Neural cell (in vitro differentiated cells): ENCODE measurements at regions not wholly inside any gene's neighbourhood (a gene's known extent, or its start where the extent isn't known, plus 50 kb on each side); places are given as distances from the start of the nearest gene placed in this dataset.

Experiments used
- EP300 ChIP-seq: fragments of 450-650 bp; conservative IDR thresholded peaks from 2 replicates; pipeline ENCODE4 v1.6.1; 2014; ENCODE audit warnings: antibody characterized with exemption, mild to moderate bottlenecking, moderate library complexity; ENCODE audit not compliant: poor library complexity, severe bottlenecking
- POLR2AphosphoS5 ChIP-seq: IDR thresholded peaks from 2 replicates; pipeline ENCODE4 v1.6.1; 2012
- TF ChIP-seq, protein P1 (sequence below): fragments of 450-650 bp; IDR thresholded peaks from 2 replicates; pipeline ENCODE4 v1.5.1; 2014; ENCODE audit warnings: antibody characterized with exemption, mild to moderate bottlenecking, moderate library complexity; ENCODE audit not compliant: poor library complexity, severe bottlenecking

DNA sequence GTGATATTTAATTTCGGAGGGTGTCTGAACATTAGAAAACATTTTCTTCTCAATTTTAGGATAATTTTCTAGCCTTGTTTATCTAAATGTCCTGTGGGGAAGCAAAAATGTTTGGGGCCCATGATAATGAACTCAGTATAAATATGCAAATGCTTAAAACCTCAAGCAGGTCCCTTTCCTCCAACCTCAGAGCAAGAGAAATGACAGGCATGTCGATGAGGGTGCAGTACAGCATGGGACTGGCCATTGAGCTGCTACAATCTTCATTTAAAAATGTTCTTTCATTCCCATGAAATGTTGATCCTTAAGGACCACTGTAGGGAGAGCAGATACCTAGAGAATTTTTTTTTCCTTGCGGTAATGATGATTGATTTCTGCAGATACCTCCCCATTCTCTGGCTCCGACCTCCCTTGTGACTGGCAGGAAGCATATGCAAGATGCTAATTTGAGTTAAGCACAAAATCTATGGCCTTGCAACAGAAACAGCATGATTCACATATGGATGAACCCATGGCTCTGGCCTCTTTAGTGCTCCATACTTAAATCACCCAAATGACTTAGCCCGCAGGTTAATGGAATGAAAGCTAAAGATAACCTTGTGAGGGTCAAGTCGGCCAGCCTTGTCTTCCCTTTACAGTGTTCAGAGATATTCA, 243.3 kb downstream of the SOX4 start:
- TF ChIP-seq POLR2AphosphoS5 (no peak), EP300 (no peak)
- TF ChIP-seq, protein P1, sequence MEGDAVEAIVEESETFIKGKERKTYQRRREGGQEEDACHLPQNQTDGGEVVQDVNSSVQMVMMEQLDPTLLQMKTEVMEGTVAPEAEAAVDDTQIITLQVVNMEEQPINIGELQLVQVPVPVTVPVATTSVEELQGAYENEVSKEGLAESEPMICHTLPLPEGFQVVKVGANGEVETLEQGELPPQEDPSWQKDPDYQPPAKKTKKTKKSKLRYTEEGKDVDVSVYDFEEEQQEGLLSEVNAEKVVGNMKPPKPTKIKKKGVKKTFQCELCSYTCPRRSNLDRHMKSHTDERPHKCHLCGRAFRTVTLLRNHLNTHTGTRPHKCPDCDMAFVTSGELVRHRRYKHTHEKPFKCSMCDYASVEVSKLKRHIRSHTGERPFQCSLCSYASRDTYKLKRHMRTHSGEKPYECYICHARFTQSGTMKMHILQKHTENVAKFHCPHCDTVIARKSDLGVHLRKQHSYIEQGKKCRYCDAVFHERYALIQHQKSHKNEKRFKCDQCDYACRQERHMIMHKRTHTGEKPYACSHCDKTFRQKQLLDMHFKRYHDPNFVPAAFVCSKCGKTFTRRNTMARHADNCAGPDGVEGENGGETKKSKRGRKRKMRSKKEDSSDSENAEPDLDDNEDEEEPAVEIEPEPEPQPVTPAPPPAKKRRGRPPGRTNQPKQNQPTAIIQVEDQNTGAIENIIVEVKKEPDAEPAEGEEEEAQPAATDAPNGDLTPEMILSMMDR: no peak
